HG03342 (cell line): ENCODE measurements at regions not wholly inside any gene's neighbourhood (a gene's known extent, or its start where the extent isn't known, plus 50 kb on each side); places are given as distances from the start of the nearest gene placed in this dataset.

Experiments used
- ATAC-seq: cut with Tn5 transposase; IDR thresholded peaks from one replicate; pipeline ENCODE4 v1.9.1; 2021; ENCODE audit warnings: mild to moderate bottlenecking, moderate library complexity; ENCODE audit not compliant: unreplicated experiment

DNA sequence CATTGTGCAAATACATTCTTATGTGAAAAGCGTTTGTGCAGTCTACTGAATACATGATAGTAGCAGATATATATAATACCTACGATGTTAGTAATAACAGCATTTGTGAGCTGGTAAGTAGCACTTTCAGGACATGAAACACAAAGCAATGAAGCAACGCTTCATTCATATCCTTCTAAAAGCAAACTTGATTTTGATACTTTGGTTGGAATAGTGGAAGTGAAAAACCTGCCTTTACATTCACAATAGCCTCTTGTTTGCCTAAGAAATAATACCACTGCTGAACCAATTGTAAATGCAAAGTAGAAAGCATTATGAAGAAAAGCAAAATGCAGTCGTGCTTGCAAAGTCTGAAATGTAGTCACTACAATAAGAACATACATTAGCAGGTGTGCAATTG lies 926.3 kb downstream of the FSTL5 start:
- no peak for ATAC-seq

DNA sequence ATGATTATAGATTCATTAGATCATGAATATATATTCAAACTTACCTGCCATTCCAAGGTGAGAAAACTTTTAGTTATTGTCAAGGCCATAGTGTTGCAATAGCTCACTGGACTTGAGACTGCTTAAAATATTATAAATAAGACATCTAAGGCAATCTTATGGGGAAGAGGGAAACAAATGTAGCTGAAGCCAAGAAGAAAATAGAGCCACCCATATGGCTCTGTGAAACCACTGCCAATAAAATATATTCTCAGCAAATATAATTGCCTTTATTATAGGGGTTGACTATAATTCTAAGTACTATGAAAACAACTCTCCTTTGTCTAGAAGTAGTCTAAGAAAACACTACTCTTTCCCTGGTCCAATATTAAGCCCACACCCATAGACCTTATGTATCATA lies 938.5 kb downstream of the FSTL5 start:
- ATAC-seq = no peak

DNA sequence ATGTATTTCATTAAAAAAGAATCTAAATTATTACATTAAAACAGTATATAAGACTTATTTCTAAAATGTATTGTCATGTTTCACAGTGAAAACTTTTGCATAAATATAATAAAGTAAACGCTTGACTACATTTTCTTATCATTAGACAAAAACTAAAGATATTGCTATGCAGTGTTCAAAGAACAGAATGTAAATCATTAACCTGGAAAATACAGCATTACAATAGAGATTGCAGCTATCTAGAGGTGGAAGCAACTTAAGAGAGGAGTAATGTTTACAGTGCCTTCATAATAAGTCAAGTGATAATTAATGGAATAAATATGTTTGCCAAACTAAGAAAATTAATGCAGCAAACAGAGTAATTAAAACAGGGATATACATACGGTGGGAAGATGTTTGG lies 940.9 kb downstream of the FSTL5 start:
- ATAC-seq = no peak

- no peak for ATAC-seq
These were observed 955.2 kb downstream of the FSTL5 start for GRCh38 chr4:161208564-161208963.

DNA sequence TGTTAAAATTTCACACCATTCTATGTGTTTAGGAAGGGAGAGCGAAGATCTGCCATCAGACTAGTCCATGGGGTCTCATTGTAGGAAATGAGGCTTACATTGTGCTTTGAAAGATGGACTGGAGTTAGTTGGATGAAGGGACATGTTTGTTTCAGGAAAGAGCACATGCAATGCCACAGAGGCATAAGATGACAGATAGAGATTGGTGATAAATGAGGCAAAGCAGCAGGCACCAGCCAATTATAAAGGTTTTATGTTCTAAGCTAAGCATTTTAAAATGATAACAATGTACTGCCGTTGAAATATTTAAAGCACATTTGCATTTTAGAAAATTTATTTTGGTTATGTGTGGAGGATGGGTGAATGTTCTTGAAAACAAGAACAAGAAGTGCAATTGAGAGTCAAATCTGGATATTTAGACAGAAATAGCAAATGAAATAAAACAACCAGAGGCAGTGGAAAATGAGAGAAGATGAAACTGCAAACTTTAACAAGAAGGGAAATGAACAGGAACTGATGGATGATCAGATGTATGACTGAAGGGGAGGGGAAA lies 957.2 kb downstream of the FSTL5 start:
- ATAC-seq = no peak

- ATAC-seq = no peak
These were observed 959.9 kb downstream of the FSTL5 start for GRCh38 chr4:161203865-161204264.

- ATAC-seq = no peak
These were observed 965.9 kb downstream of the FSTL5 start for GRCh38 chr4:161197912-161198311.

- no peak for ATAC-seq
These were observed 966.3 kb downstream of the FSTL5 start for GRCh38 chr4:161197474-161197873.

DNA sequence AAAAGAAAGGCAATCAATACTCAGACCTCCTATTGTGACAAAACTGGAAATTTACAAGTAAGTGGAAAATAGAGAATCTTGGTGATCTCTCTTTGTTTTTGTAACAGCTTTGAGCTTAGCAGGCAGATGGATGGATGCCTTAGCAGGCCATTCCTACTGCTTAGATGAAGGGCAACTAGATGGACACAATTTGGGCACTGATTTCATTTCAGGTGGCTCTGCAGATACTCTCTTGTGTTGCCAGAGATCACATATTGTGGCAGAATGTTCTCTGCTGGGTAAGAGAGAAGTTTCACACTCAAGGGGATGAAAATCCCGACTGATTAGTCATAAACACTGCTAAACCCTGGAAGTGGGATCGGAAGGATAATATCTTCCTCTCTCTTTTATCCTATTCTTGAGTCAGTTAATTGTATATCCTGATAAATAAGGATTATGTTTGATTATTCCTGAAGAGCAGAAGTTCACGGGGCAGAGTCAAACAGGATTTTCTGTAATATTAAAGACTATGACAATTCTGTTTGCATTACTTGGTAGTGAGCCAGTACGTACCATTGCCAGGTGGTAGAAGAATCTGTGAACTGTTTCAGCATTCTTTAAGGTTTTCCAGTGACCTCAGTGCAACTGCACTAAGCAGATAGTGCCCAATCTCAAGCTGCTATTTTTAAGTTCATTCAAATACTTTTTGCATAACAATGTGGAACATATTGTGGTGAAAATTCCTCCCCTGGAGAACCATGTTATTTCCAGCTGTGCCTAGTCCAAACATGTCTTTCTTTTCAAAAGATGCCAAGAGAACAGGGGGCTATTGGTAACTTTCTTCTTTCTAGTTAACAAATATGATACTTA lies 974.3 kb downstream of the FSTL5 start:
- ATAC-seq = no peak

GRCh38 chr4:161188578-161188977 lies 975.2 kb downstream of the FSTL5 start:
- no peak for ATAC-seq

DNA sequence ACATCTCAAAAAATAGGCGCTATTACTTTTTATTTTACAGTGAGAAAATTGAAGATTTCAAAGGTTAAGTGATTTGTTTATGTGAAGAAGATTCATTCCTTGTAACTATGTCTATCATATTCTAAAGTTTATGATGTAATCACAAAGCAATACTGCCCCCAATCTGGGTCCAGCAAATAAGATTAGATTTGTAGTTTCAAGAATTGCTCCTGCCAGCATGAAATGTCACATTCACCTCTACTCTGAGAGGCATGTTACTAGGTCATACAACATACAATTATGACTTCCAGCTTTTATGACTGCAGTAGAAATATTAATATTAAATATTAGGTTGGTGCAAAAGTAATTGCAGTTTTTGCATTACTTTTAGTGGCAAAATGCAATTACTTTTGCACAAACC lies 976.2 kb downstream of the FSTL5 start:
- no peak for ATAC-seq

DNA sequence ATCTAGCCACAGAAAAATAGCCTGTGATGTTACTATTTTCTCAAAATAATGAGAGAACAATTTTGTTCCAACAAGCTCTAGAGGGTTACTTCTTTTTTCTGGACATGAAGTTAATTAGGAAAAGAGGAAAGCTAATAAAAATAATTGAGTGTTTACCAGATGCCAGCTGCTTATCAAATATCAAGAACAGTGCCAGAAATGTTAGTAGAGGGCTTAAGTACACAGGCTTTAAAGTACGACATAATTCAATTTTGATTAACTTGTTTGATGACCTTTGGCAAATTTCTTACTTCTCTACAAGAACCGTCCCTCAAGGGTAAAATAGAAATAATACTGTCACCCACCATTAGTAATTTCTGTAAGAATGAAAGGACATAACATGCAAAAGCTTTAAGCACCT lies 977.0 kb downstream of the FSTL5 start:
- no peak for ATAC-seq

DNA sequence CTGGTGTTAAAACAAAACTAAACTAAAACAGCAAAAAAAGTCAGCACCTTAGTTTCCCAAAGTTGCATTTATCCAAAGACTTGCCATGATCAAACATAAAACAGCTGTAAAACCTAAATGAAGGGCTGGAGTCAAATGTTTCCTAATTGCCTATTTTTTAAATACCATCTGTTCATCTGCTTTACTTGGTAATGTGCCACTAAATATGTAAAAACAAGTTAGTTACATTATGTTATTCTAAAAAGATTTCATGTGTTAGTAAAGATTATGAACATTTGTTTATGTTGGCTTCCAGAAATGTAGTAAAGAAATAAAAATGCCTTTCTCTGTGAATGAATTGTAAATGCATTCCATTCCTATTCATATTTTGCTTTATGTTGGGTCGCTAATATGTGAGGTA lies 977.8 kb downstream of the FSTL5 start:
- ATAC-seq = no peak

- no peak for ATAC-seq
These were observed 980.1 kb downstream of the FSTL5 start for GRCh38 chr4:161183729-161184128.

- no peak for ATAC-seq
These were observed 980.9 kb downstream of the FSTL5 start for GRCh38 chr4:161182913-161183312.

- ATAC-seq = no peak
These were observed 985.5 kb downstream of the FSTL5 start for GRCh38 chr4:161178310-161178709.

DNA sequence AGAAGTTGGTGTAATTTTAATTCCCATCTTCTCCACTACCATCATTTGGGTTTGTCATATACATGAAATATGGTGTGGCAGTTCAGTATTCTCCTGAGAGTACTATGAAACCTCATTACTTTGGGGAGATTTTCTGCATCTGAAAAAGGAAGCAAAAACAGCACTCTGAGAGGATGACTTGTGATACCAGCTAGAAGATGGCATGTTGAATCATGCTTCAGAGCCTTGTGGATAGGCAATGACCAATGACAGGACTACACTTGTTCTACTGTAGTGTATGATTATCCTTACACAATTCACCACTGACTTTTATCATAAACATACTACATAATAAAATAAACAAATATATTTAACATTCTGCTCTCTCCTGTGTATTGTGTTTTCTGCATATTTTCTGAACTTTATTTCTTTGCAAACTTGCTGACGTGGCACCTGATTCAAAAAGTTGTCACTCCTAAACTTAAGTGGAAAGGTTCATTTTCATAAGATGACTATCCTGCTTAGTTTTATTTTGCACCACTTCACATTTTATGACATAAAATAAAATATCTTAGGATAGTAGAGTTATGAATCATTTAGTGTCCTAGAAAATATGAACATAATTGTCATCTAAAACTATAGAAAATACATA lies 991.3 kb downstream of the FSTL5 start:
- ATAC-seq = no peak

DNA sequence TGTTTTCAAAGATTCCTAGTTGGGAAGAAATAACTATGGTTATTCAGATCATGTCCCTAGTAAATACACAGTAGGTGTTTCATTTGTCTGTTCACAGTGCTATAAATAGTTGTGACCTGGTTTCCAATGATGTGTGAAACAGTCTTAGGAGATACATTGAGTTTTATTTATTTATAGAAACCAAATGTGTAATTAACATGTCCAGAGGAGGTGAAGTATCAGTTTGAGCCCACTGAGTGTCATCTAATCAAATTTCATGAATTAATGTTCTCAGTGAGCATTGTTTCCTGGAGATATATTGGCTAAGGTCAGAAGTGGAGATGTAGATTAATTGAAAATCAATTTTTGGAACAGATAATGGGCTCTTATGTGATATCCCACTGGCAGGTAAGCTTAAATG lies 996.3 kb downstream of the FSTL5 start:
- ATAC-seq = no peak

DNA sequence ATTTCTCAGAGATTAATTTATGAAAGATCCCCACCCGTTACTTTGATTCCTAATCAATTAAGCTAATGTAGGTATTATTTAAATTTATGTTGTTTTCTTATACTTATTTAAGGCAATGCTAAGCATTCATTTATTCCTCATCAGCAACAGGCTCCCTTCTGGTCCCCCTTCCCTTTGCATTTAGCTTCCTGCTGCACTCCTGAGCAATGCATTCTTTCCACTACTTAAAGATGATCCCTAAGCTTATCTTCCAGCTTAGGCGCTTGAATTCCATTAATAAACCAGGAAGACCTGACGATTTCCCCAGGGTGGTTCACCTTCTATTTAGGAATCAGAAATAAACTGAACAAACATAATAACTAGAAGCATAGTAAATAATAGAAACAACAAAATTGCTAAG lies 1003.1 kb downstream of the FSTL5 start:
- ATAC-seq = no peak

- ATAC-seq = no peak
These were observed 1015.7 kb downstream of the FSTL5 start for GRCh38 chr4:161148051-161148450.

DNA sequence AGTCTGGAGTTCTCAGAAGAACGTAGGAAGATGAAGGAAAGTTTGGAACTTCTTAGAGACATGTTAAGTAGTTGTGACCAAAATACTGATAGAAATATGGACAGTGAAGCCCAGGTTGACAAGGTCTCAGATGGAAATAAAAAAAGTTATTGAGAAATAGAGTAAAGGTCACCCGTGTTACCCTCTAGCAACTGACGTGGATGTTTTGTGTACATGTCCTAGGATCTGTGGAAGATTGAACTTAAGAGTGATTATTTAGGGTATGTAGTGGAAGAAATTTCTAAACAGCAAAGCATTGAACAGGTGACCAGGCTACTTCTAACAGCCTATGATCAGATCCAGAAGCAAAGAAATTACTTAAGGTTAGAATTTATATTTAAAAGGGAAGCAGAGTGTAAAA lies 1020.4 kb downstream of the FSTL5 start:
- ATAC-seq = no peak

- no peak for ATAC-seq
These were observed 1029.0 kb downstream of the FSTL5 start for GRCh38 chr4:161134795-161135194.
